Astrocyte of the cerebellum (primary cell): ENCODE measurements at regions not wholly inside any gene's neighbourhood (a gene's known extent, or its start where the extent isn't known, plus 50 kb on each side); places are given as distances from the start of the nearest gene placed in this dataset.

ENCODE experiments used
- DNase-seq: peaks from one replicate; pipeline ENCODE4 v3.0.0-alpha.2; 2011; ENCODE audit warnings: low read depth
- H3K4me3 ChIP-seq: 2 replicates; pipeline ENCODE4 v1.5.1; 2011; ENCODE audit warnings: mild to moderate bottlenecking, low read depth, low read length, moderate library complexity
- CTCF ChIP-seq: IDR thresholded peaks from 2 replicates; pipeline ENCODE4 v1.5.1; 2012; ENCODE audit warnings: low read length, low read depth, moderate library complexity, mild to moderate bottlenecking; ENCODE audit errors: missing control alignments
- in situ Hi-C: cut with HindIII; loops from 2 replicates; pipeline ENCODE4 v1.10.0; 2017; ENCODE audit warnings: low sequenced_read_pairs

GRCh38 chr6:168929871-168930450 is 323.7 kb downstream of the THBS2 start:
- no peak overlapping the region for H3K4me3 ChIP-seq
- DNase-seq = no peak
- no peak for TF ChIP-seq CTCF
- in situ Hi-C loops = no loop called here

GRCh38 chr6:168928012-168928411 is 325.6 kb downstream of the THBS2 start:
- no peak for TF ChIP-seq CTCF
- no peak overlapping the region for H3K4me3 ChIP-seq
- no peak for DNase-seq
- in situ Hi-C loops = no loop called here

GRCh38 chr6:168927026-168927425 is 326.6 kb downstream of the THBS2 start:
- no peak overlapping the region for H3K4me3 ChIP-seq
- no peak for DNase-seq
- in situ Hi-C loops = no loop called here
- TF ChIP-seq CTCF = no peak

- no peak for DNase-seq
- no peak overlapping the region for H3K4me3 ChIP-seq
- in situ Hi-C loops = no loop called here
- no peak for TF ChIP-seq CTCF
These were observed 327.3 kb downstream of the THBS2 start for GRCh38 chr6:168926306-168926705.

- in situ Hi-C loops = no loop called here
- TF ChIP-seq CTCF = no peak
- no peak overlapping the region for H3K4me3 ChIP-seq
- no peak for DNase-seq
These were observed 328.0 kb downstream of the THBS2 start for GRCh38 chr6:168925671-168926070.

GRCh38 chr6:168923171-168923570 is 330.5 kb downstream of the THBS2 start:
- H3K4me3 ChIP-seq = no peak overlapping the region
- DNase-seq = no peak
- in situ Hi-C loops = loop anchor here (5.0 kb wide), 1 partner anchor 34 kb away; no protein-coding TSS in a partner anchor
- TF ChIP-seq CTCF = no peak

GRCh38 chr6:168922436-168922835 is 331.2 kb downstream of the THBS2 start:
- in situ Hi-C loops = loop anchor here (5.0 kb wide), 1 partner anchor 35 kb away; no protein-coding TSS in a partner anchor
- TF ChIP-seq CTCF = no peak
- no peak overlapping the region for H3K4me3 ChIP-seq
- no peak for DNase-seq
